ENCODE measurements at regions not wholly inside any gene's neighbourhood (a gene's known extent, or its start where the extent isn't known, plus 50 kb on each side); places are given as distances from the start of the nearest gene placed in this dataset.

GRCh38 chr22:49506010-49506400 lies 321.7 kb downstream of the BRD1 start:
- peak; percentile 62 for DNase-seq (ENCODE audit: low spot score)
- no peak overlapping the region for H3K27ac ChIP-seq
- H3K4me3 ChIP-seq, result no peak overlapping the region
- no peak for TF ChIP-seq CTCF (IDR thresholded peaks at IDR 0.05)

GRCh38 chr22:49505337-49506009 lies 322.2 kb downstream of the BRD1 start:
- DNase-seq (ENCODE audit: low spot score), result peak; percentile 4
- H3K4me3 ChIP-seq, result no peak overlapping the region
- no peak overlapping the region for H3K27ac ChIP-seq
- TF ChIP-seq CTCF (IDR thresholded peaks at IDR 0.05), result no peak

- TF ChIP-seq CTCF (IDR thresholded peaks at IDR 0.05), result no peak
- peak; percentile 28 for DNase-seq (ENCODE audit: low spot score)
- Histone ChIP-seq H3K4me3 (no peak overlapping the region), H3K27ac (no peak overlapping the region)
These were observed 323.7 kb downstream of the BRD1 start for GRCh38 chr22:49503896-49504521.

- no peak overlapping the region for H3K27ac ChIP-seq
These were observed 324.4 kb downstream of the BRD1 start for GRCh38 chr22:49503321-49503720.

GRCh38 chr22:49502126-49502826 lies 325.4 kb downstream of the BRD1 start:
- peak; percentile 54 for DNase-seq (ENCODE audit: low spot score)

More at GRCh38 chr22:49503321-49503720, 324.4 kb downstream of the BRD1 start:
- no peak overlapping the region for H3K4me3 ChIP-seq
- DNase-seq (ENCODE audit: low spot score), result peak; percentile 1
- TF ChIP-seq CTCF (IDR thresholded peaks at IDR 0.05), result no peak

GRCh38 chr22:49500942-49501395 lies 326.7 kb downstream of the BRD1 start:
- no peak overlapping the region for H3K27ac ChIP-seq
- no peak for TF ChIP-seq CTCF (IDR thresholded peaks at IDR 0.05)
- DNase-seq (ENCODE audit: low spot score), result no peak
- no peak overlapping the region for H3K4me3 ChIP-seq

More at GRCh38 chr22:49502126-49502826, 325.4 kb downstream of the BRD1 start:
- H3K4me3 ChIP-seq, result no peak overlapping the region
- H3K27ac ChIP-seq, result no peak overlapping the region
- TF ChIP-seq CTCF (IDR thresholded peaks at IDR 0.05), result no peak
